SK-N-SH treated with all-trans-retinoic acid at 6 μM for 48 hours (cell line): ENCODE measurements at regions not wholly inside any gene's neighbourhood (a gene's known extent, or its start where the extent isn't known, plus 50 kb on each side); places are given as distances from the start of the nearest gene placed in this dataset.

Experiments used
- ATAC-seq: fragments of 200-7000 bp; cut with Tn5 transposase; 3 replicates; pipeline ENCODE4 v1.9.1; 2020; ENCODE audit warnings: mild to moderate bottlenecking, moderate library complexity
- ARNTL ChIP-seq: fragments of 450-650 bp; formaldehyde crosslinking; IDR thresholded peaks from 2 replicates; pipeline ENCODE4 v1.5.0; 2020; ENCODE audit warnings: low read depth, mild to moderate bottlenecking, moderate library complexity, borderline replicate concordance
- CREB5 ChIP-seq: fragments of 250-450 bp; sonication (Bioruptor Pico); IDR thresholded peaks from 2 replicates; pipeline ENCODE4 v1.5.1; 2020; ENCODE audit warnings: low read depth, mild to moderate bottlenecking, moderate library complexity
- CSDC2 ChIP-seq: fragments of 250-450 bp; sonication (Bioruptor Pico); IDR thresholded peaks from 2 replicates; pipeline ENCODE4 v1.5.0; 2020; ENCODE audit warnings: mild to moderate bottlenecking, moderate library complexity
- CSRNP3 ChIP-seq: fragments of 250-450 bp; sonication (Bioruptor Pico); IDR thresholded peaks from 2 replicates; pipeline ENCODE4 v1.5.1; 2021; ENCODE audit warnings: mild to moderate bottlenecking, moderate library complexity
- ESRRG ChIP-seq: fragments of 250-450 bp; sonication (Bioruptor Pico); IDR thresholded peaks from 2 replicates; pipeline ENCODE4 v1.6.1; 2021; ENCODE audit warnings: mild to moderate bottlenecking
- GLIS3 ChIP-seq: fragments of 250-450 bp; sonication (Bioruptor Pico); IDR thresholded peaks from 2 replicates; pipeline ENCODE4 v1.5.0; 2020; ENCODE audit warnings: mild to moderate bottlenecking, moderate library complexity
- ISL1 ChIP-seq: fragments of 250-450 bp; sonication (Bioruptor Pico); IDR thresholded peaks from 2 replicates; pipeline ENCODE4 v2.1.2; 2022; ENCODE audit warnings: mild to moderate bottlenecking, moderate library complexity
- OSR1 ChIP-seq: fragments of 250-450 bp; sonication (Bioruptor Pico); IDR thresholded peaks from 2 replicates; pipeline ENCODE4 v1.8.0; 2022; ENCODE audit warnings: moderate library complexity, mild to moderate bottlenecking, inconsistent platforms
- PATZ1 ChIP-seq: fragments of 250-450 bp; sonication (Bioruptor Pico); IDR thresholded peaks from 2 replicates; pipeline ENCODE4 v1.8.0; 2020; ENCODE audit warnings: mild to moderate bottlenecking, moderate library complexity, borderline replicate concordance
- POU6F1 ChIP-seq: fragments of 250-450 bp; sonication (Bioruptor Pico); IDR thresholded peaks from 2 replicates; pipeline ENCODE4 v1.8.0; 2021; ENCODE audit warnings: low read depth, mild to moderate bottlenecking, moderate library complexity, borderline replicate concordance
- RARB ChIP-seq: fragments of 250-450 bp; sonication (Bioruptor Pico); IDR thresholded peaks from 2 replicates; pipeline ENCODE4 v1.8.0; 2021; ENCODE audit warnings: mild to moderate bottlenecking, moderate library complexity
- SNAI2 ChIP-seq: fragments of 250-450 bp; sonication (Bioruptor Pico); IDR thresholded peaks from 2 replicates; pipeline ENCODE4 v1.5.0; 2020; ENCODE audit warnings: mild to moderate bottlenecking, moderate library complexity
- TCF4 ChIP-seq: fragments of 250-450 bp; sonication (Bioruptor Pico); IDR thresholded peaks from 2 replicates; pipeline ENCODE4 v1.8.0; 2021; ENCODE audit warnings: mild to moderate bottlenecking, moderate library complexity, borderline replicate concordance
- TSHZ2 ChIP-seq: fragments of 250-450 bp; sonication (Bioruptor Pico); IDR thresholded peaks from 2 replicates; pipeline ENCODE4 v1.5.0; 2020; ENCODE audit warnings: mild to moderate bottlenecking, moderate library complexity
- ZC3H10 ChIP-seq: fragments of 250-450 bp; sonication (Bioruptor Pico); IDR thresholded peaks from 2 replicates; pipeline ENCODE4 v1.5.1; 2021; ENCODE audit warnings: mild to moderate bottlenecking, moderate library complexity
- ZFP3 ChIP-seq: fragments of 250-450 bp; sonication (Bioruptor Pico); IDR thresholded peaks from 2 replicates; pipeline ENCODE4 v1.5.0; 2020; ENCODE audit warnings: mild to moderate bottlenecking, moderate library complexity
- ZFP30 ChIP-seq: fragments of 450-650 bp; formaldehyde crosslinking; IDR thresholded peaks from 2 replicates; pipeline ENCODE4 v1.5.0; 2022; ENCODE audit warnings: mild to moderate bottlenecking, moderate library complexity
- ZNF565 ChIP-seq: fragments of 450-650 bp; formaldehyde crosslinking; conservative IDR thresholded peaks from 2 replicates; pipeline ENCODE4 v1.5.0; 2020; ENCODE audit warnings: low read depth, mild to moderate bottlenecking, moderate library complexity
- ZNF70 ChIP-seq: fragments of 450-650 bp; formaldehyde crosslinking; IDR thresholded peaks from 2 replicates; pipeline ENCODE4 v1.5.0; 2020; ENCODE audit warnings: mild to moderate bottlenecking, moderate library complexity
- ZNF8 ChIP-seq: fragments of 450-650 bp; formaldehyde crosslinking; IDR thresholded peaks from 2 replicates; pipeline ENCODE4 v1.5.0; 2020; ENCODE audit warnings: mild to moderate bottlenecking, moderate library complexity

- no peak for ATAC-seq
- TF ChIP-seq ISL1 (CRISPR knock-in tag), result no peak
- TF ChIP-seq POU6F1, result no peak
- TF ChIP-seq GLIS3 (CRISPR knock-in tag), result no peak
- no peak for TF ChIP-seq ZNF8
- TF ChIP-seq ZC3H10, result no peak
- no peak for TF ChIP-seq ESRRG (CRISPR knock-in tag)
- no peak for TF ChIP-seq ARNTL
- TF ChIP-seq ZNF70 (CRISPR knock-in tag), result no peak
- TF ChIP-seq CSRNP3 (CRISPR knock-in tag), result no peak
- no peak for TF ChIP-seq RARB (CRISPR knock-in tag)
- no peak for TF ChIP-seq PATZ1 (CRISPR knock-in tag)
Observed at GRCh38 chr11:26040339-26040738, 291.6 kb upstream of the ANO3 start.

- TF ChIP-seq PATZ1 (CRISPR knock-in tag), result no peak
- TF ChIP-seq TCF4, result no peak
- TF ChIP-seq ESRRG (CRISPR knock-in tag), result no peak
- no peak for TF ChIP-seq RARB (CRISPR knock-in tag)
- no peak for TF ChIP-seq ZFP3 (CRISPR knock-in tag)
- no peak for TF ChIP-seq CREB5 (CRISPR knock-in tag)
- no peak for TF ChIP-seq GLIS3 (CRISPR knock-in tag)
- no peak for TF ChIP-seq SNAI2 (CRISPR knock-in tag)
- TF ChIP-seq ARNTL, result no peak
- TF ChIP-seq TSHZ2 (CRISPR knock-in tag), result no peak
- TF ChIP-seq CSRNP3 (CRISPR knock-in tag), result no peak
- no peak for TF ChIP-seq OSR1 (CRISPR knock-in tag)
- TF ChIP-seq ZNF8, result no peak
- TF ChIP-seq ZNF565 (CRISPR knock-in tag), result no peak
- no peak for TF ChIP-seq ZFP30 (CRISPR knock-in tag)
- no peak for TF ChIP-seq CSDC2 (CRISPR knock-in tag)
- TF ChIP-seq ZNF70 (CRISPR knock-in tag), result no peak
- TF ChIP-seq, all 23 proteins: peak for 0
- ATAC-seq, result no peak
Observed at GRCh38 chr11:26042113-26042512, 289.8 kb upstream of the ANO3 start.
